K562 (cell line): ENCODE measurements at regions not wholly inside any gene's neighbourhood (a gene's known extent, or its start where the extent isn't known, plus 50 kb on each side); places are given as distances from the start of the nearest gene placed in this dataset.

Source experiments
- ATAC-seq: fragments of 200-7000 bp; cut with Tn5 transposase; 3 replicates; pipeline ENCODE4 v1.9.1; 2020; ENCODE audit warnings: moderate library complexity
- BruUV-seq: library from RNA; stranded (reverse); fragments of 400-500 nt; replicated peaks from 2 replicates; lab custom pipeline; 2021; lab: Mats Ljungman, UMichigan
- CTCF ChIA-PET: fragments of 300-600 bp; formaldehyde crosslinking; extraction: SDS; loops from one replicate; lab custom pipeline; 2021; ENCODE audit warnings: low intra/inter-chr PET ratio; lab: Yijun Ruan, JAX
- POLR2A ChIA-PET: fragments of 300-600, 350-650 bp; sonication (Branson Sonifier 250); formaldehyde crosslinking; extraction: SDS; loops from one replicate; lab custom pipeline; 2021; ENCODE audit warnings: antibody characterized with exemption, inconsistent platforms; lab: Yijun Ruan, JAX
- DNase-seq, 4 experiments: peaks; one replicate each; pipeline versions ENCODE4 v3.0.0 to v3.0.0-alpha.2; 2011 to 2018; ENCODE audit warnings: low spot score in 3 of 4, mixed read lengths in 3 of 4; ENCODE audit errors: extremely low read depth in 1 of 4
- FAIRE-seq: peaks from 2 replicates; lab custom pipeline; 2011; peaks lifted over from hg19 to GRCh38; lab: Jason Lieb, UNC
- H2AFZ ChIP-seq: 2 replicates; pipeline ENCODE4 v1.6.0; 2011; ENCODE audit warnings: low read depth, low read length, control low read depth, inconsistent platforms
- H3K27ac ChIP-seq: fragments of 200-600 bp; 3 replicates; pipeline ENCODE4 v1.8.0; 2011; ENCODE audit warnings: low read depth, mild to moderate bottlenecking, control low read depth, inconsistent platforms, low read length, moderate library complexity, mixed read lengths; ENCODE audit errors: extremely low read depth
- H3K27me3 ChIP-seq, 2 experiments: fragments of 300-600 bp in 1 of 2; 2 replicates in 1 of 2; 3 replicates in 1 of 2; pipeline versions ENCODE4 v1.6.0 to v1.8.0; 2011; ENCODE audit warnings: inconsistent platforms in 2 of 2, low read length in 2 of 2, mild to moderate bottlenecking in 1 of 2, mixed read lengths in 1 of 2, moderate library complexity in 1 of 2; ENCODE audit not compliant: control insufficient read depth in 2 of 2, insufficient read depth in 2 of 2
- H3K36me3 ChIP-seq: fragments of 300-600 bp; 3 replicates; pipeline ENCODE4 v1.8.0; 2011; ENCODE audit warnings: mild to moderate bottlenecking, low read length, inconsistent platforms; ENCODE audit not compliant: control insufficient read depth, insufficient read depth
- H3K4me1 ChIP-seq, 2 experiments: fragments of 200-600 bp in 1 of 2; replicated peaks in 1 of 2; 2 replicates in 1 of 2; 3 replicates in 1 of 2; pipeline versions ENCODE4 v1.5.1 to v1.8.0; 2011; ENCODE audit warnings: inconsistent platforms in 2 of 2, low read length in 2 of 2, mild to moderate bottlenecking in 1 of 2, mixed read lengths in 1 of 2, moderate library complexity in 1 of 2; ENCODE audit not compliant: control insufficient read depth in 2 of 2, insufficient read depth in 2 of 2
- H3K4me2 ChIP-seq: 2 replicates; pipeline ENCODE4 v1.6.1; 2011; ENCODE audit warnings: low read length, control low read depth, inconsistent platforms, mixed read lengths; ENCODE audit not compliant: insufficient read depth
- H3K4me3 ChIP-seq: fragments of 200-600 bp; sonication (generic), shearing (Covaris generic); 2 replicates; pipeline ENCODE4 v1.5.1; 2016; ENCODE audit warnings: control low read depth, inconsistent platforms
- H3K79me2 ChIP-seq: fragments of 200-600 bp; 3 replicates; pipeline ENCODE4 v1.8.0; 2011; ENCODE audit warnings: low read length, inconsistent platforms; ENCODE audit not compliant: control insufficient read depth, insufficient read depth
- H3K9ac ChIP-seq, 2 experiments: 2 replicates each; pipeline versions ENCODE4 v1.6.0 to v1.6.1; 2011; ENCODE audit warnings: low read depth in 2 of 2, low read length in 2 of 2, control low read depth in 1 of 2, inconsistent platforms in 1 of 2, mild to moderate bottlenecking in 1 of 2, mixed read lengths in 1 of 2; ENCODE audit not compliant: insufficient read depth in 1 of 2
- H3K9me1 ChIP-seq: one replicate; pipeline ENCODE4 v1.6.0; 2011; ENCODE audit warnings: inconsistent platforms, mild to moderate bottlenecking, low read length, moderate library complexity; ENCODE audit not compliant: control insufficient read depth, insufficient read depth
- H3K9me3 ChIP-seq: replicated peaks from 2 replicates; pipeline ENCODE4 v1.5.1; 2011; ENCODE audit warnings: low read depth, low read length, inconsistent platforms; ENCODE audit not compliant: control insufficient read depth, insufficient read depth
- H4K20me1 ChIP-seq: replicated peaks from 2 replicates; pipeline ENCODE4 v1.6.1; 2011; ENCODE audit warnings: low read length, inconsistent platforms, mixed read lengths; ENCODE audit not compliant: control insufficient read depth, insufficient read depth
- ARID2 ChIP-seq: fragments of 450-650 bp; IDR thresholded peaks from 2 replicates; pipeline ENCODE4 v1.6.1; 2017; ENCODE audit warnings: antibody characterized with exemption, mild to moderate bottlenecking
- DPF2 ChIP-seq: fragments of 450-650 bp; IDR thresholded peaks from 2 replicates; pipeline ENCODE4 v1.6.1; 2016
- FIP1L1 ChIP-seq: fragments of 200-400 bp; formaldehyde crosslinking; IDR thresholded peaks from 2 replicates; pipeline ENCODE4 v1.6.1; 2018; ENCODE audit warnings: mild to moderate bottlenecking, low read depth, low read length; ENCODE audit not compliant: poor library complexity, severe bottlenecking
- FOSL1 ChIP-seq: fragments of 200-800 bp; sonication (Bioruptor generic); conservative IDR thresholded peaks from 2 replicates; pipeline ENCODE4 v1.6.1; 2016; ENCODE audit warnings: missing genetic modification characterization, missing compliant biosample characterization
- FOXJ2 ChIP-seq: fragments of 200-800 bp; sonication (Bioruptor generic); IDR thresholded peaks from 2 replicates; pipeline ENCODE4 v1.6.1; 2016; ENCODE audit warnings: missing genetic modification characterization, missing compliant biosample characterization
- MAFF ChIP-seq: IDR thresholded peaks from 2 replicates; pipeline ENCODE4 v1.6.1; 2012; ENCODE audit warnings: low read length, improper control_type of control experiment
- MXI1 ChIP-seq: IDR thresholded peaks from 2 replicates; pipeline ENCODE4 v1.6.1; 2011; ENCODE audit warnings: low read depth, mild to moderate bottlenecking, improper control_type of control experiment, low read length
- POLR2B ChIP-seq: fragments of 450-650 bp; IDR thresholded peaks from 2 replicates; pipeline ENCODE4 v1.6.1; 2018; ENCODE audit warnings: low read depth; ENCODE audit not compliant: partially characterized antibody
- PTBP1 ChIP-seq: fragments of 200-400 bp; formaldehyde crosslinking; IDR thresholded peaks from 2 replicates; pipeline ENCODE4 v1.6.1; 2017; ENCODE audit warnings: low read depth, low read length
- RBM25 ChIP-seq: fragments of 200-400 bp; formaldehyde crosslinking; IDR thresholded peaks from 2 replicates; pipeline ENCODE4 v1.6.1; 2018; ENCODE audit warnings: low read length, low read depth, moderate library complexity; ENCODE audit not compliant: severe bottlenecking
- SMARCA5 ChIP-seq: fragments of 450-650 bp; IDR thresholded peaks from 2 replicates; pipeline ENCODE4 v1.6.1; 2016
- ZFP30 ChIP-seq: fragments of 250-450 bp; sonication (Bioruptor Pico); IDR thresholded peaks from 2 replicates; pipeline ENCODE4 v1.8.0; 2022; ENCODE audit warnings: moderate library complexity, mild to moderate bottlenecking, inconsistent platforms, borderline replicate concordance
- ZNF224 ChIP-seq: sonication (generic); formaldehyde crosslinking; IDR thresholded peaks from 2 replicates; pipeline ENCODE4 v1.8.0; 2022; ENCODE audit warnings: mild to moderate bottlenecking, missing genetic modification reagents
- ZNF24 ChIP-seq: fragments of 450-650 bp; IDR thresholded peaks from 2 replicates; pipeline ENCODE4 v1.6.1; 2016
- WGBS: fragments of 100-300 bp; shearing (Covaris generic); methylation state at CpG from one replicate; pipeline ENCODE4 v1.1.6; 2016; ENCODE audit warnings: low coverage, mixed read lengths; ENCODE audit not compliant: insufficient coverage; ENCODE audit errors: missing lambda C conversion rate; 5-methylcytosine and 5-hydroxymethylcytosine counted together
- in situ Hi-C: fragments of 300-500 bp; cut with MboI; formaldehyde crosslinking; loops from 4 replicates; pipeline ENCODE4 v1.15.0; 2018; ENCODE audit warnings: inconsistent platforms, mixed read lengths
- intact Hi-C: fragments of 100-400 bp; cut with micrococcal nuclease; formaldehyde crosslinking; loops from 2 replicates; pipeline ENCODE4 v1.14.2; 2022
- TF ChIP-seq, protein P1 (sequence below): fragments of 250-450 bp; sonication (Bioruptor Pico); IDR thresholded peaks from 2 replicates; pipeline ENCODE4 v1.4.0; 2020; ENCODE audit warnings: mild to moderate bottlenecking, moderate library complexity
- TF ChIP-seq, protein P2 (sequence below): fragments of 150-350 bp; IDR thresholded peaks from 2 replicates; pipeline ENCODE4 v1.6.1; 2014; ENCODE audit warnings: low read depth, mild to moderate bottlenecking, low read length, borderline replicate concordance
- TF ChIP-seq, protein P3 (sequence below), 3 experiments: fragments of 200-800 bp in 1 of 3; sonication (Bioruptor generic) in 1 of 3; sonication (generic) in 1 of 3; formaldehyde crosslinking in 1 of 3; IDR thresholded peaks; 2 replicates each; pipeline versions ENCODE4 v1.6.1 to v1.8.0; 2016 to 2022; ENCODE audit warnings: mild to moderate bottlenecking in 2 of 3, missing compliant biosample characterization in 2 of 3, missing genetic modification characterization in 2 of 3, missing genetic modification reagents in 1 of 3

DNA sequence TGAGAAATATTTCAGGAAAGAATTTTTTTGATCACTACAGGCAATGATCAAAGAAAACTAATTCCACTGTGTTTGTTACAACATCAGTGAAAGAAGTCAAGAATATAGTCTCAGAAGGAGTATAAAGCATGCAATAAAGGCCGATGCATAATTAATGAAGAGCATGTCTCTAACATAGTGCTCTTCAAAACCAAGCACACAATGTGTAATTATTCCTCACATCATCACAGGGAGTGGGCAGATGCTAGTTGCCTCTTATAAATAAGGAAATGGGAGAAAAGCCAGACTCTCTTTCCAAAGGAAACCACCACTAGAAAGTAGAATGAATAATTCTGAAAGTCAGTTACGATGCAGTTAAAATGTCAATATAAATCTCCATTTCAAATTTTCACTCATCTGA lies 220.1 kb downstream of the TEX36 start:
- no peak overlapping the region for H3K9ac ChIP-seq
- intact Hi-C loops: no loop called here
- H3K4me1 ChIP-seq: no peaks in the 10 kb centered on the region
- no peak overlapping the region for H2AFZ ChIP-seq
- H3K79me2 ChIP-seq: no peaks in the 10 kb centered on the region
- H3K4me2 ChIP-seq: no peak overlapping the region
- H3K4me3 ChIP-seq: no peak overlapping the region
- no peaks in the 10 kb centered on the region for H3K9me3 ChIP-seq
- no peak for FAIRE-seq
- H3K36me3 ChIP-seq: no peaks in the 10 kb centered on the region
- in situ Hi-C loops: no loop called here
- ChIA-PET CTCF (no interaction called here), POLR2A (no interaction called here)
- peaks cover 0 to 16% of the 10 kb centered on the region in 2 experiments; a peak in 3 of 5 replicates for H3K27me3 ChIP-seq
- no peaks in the 10 kb centered on the region for H3K9me1 ChIP-seq
- H4K20me1 ChIP-seq: no peaks in the 10 kb centered on the region
- no TSS peak for BruUV-seq
- no peak overlapping the region for H3K27ac ChIP-seq
- WGBS: 0% methylated on average over 2 of the region's 2 CpGs
- no peak for ATAC-seq
- no peak for DNase-seq
- TF ChIP-seq POLR2B: no peak
- TF ChIP-seq ZNF24: no peak
- no peak for TF ChIP-seq FOXJ2 (tag)
- TF ChIP-seq PTBP1: no peak
- no peak for TF ChIP-seq SMARCA5
- TF ChIP-seq ZNF224 (CRISPR knock-in tag): no peak
- TF ChIP-seq, protein P1, sequence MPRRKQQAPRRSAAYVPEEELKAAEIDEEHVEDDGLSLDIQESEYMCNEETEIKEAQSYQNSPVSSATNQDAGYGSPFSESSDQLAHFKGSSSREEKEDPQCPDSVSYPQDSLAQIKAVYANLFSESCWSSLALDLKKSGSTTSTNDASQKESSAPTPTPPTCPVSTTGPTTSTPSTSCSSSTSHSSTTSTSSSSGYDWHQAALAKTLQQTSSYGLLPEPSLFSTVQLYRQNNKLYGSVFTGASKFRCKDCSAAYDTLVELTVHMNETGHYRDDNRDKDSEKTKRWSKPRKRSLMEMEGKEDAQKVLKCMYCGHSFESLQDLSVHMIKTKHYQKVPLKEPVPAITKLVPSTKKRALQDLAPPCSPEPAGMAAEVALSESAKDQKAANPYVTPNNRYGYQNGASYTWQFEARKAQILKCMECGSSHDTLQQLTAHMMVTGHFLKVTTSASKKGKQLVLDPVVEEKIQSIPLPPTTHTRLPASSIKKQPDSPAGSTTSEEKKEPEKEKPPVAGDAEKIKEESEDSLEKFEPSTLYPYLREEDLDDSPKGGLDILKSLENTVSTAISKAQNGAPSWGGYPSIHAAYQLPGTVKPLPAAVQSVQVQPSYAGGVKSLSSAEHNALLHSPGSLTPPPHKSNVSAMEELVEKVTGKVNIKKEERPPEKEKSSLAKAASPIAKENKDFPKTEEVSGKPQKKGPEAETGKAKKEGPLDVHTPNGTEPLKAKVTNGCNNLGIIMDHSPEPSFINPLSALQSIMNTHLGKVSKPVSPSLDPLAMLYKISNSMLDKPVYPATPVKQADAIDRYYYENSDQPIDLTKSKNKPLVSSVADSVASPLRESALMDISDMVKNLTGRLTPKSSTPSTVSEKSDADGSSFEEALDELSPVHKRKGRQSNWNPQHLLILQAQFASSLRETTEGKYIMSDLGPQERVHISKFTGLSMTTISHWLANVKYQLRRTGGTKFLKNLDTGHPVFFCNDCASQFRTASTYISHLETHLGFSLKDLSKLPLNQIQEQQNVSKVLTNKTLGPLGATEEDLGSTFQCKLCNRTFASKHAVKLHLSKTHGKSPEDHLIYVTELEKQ: no peak
- no peak for TF ChIP-seq ZFP30 (CRISPR knock-in tag)
- TF ChIP-seq, protein P2, sequence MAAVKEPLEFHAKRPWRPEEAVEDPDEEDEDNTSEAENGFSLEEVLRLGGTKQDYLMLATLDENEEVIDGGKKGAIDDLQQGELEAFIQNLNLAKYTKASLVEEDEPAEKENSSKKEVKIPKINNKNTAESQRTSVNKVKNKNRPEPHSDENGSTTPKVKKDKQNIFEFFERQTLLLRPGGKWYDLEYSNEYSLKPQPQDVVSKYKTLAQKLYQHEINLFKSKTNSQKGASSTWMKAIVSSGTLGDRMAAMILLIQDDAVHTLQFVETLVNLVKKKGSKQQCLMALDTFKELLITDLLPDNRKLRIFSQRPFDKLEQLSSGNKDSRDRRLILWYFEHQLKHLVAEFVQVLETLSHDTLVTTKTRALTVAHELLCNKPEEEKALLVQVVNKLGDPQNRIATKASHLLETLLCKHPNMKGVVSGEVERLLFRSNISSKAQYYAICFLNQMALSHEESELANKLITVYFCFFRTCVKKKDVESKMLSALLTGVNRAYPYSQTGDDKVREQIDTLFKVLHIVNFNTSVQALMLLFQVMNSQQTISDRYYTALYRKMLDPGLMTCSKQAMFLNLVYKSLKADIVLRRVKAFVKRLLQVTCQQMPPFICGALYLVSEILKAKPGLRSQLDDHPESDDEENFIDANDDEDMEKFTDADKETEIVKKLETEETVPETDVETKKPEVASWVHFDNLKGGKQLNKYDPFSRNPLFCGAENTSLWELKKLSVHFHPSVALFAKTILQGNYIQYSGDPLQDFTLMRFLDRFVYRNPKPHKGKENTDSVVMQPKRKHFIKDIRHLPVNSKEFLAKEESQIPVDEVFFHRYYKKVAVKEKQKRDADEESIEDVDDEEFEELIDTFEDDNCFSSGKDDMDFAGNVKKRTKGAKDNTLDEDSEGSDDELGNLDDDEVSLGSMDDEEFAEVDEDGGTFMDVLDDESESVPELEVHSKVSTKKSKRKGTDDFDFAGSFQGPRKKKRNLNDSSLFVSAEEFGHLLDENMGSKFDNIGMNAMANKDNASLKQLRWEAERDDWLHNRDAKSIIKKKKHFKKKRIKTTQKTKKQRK: no peak
- TF ChIP-seq MAFF: no peak
- no peak for TF ChIP-seq ARID2
- no peak for TF ChIP-seq FIP1L1
- no peak for TF ChIP-seq RBM25
- no peak for TF ChIP-seq DPF2
- no peak for TF ChIP-seq FOSL1 (tag)
- TF ChIP-seq, protein P3, sequence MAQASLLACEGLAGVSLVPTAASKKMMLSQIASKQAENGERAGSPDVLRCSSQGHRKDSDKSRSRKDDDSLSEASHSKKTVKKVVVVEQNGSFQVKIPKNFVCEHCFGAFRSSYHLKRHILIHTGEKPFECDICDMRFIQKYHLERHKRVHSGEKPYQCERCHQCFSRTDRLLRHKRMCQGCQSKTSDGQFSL (CRISPR knock-in tag; IDR thresholded peaks at IDR 0.05): no peak
- TF ChIP-seq, protein P3 (tag; IDR thresholded peaks at IDR 0.05): no peak
- no peak for TF ChIP-seq MXI1
